ENCODE measurements at regions not wholly inside any gene's neighbourhood (a gene's known extent, or its start where the extent isn't known, plus 50 kb on each side); places are given as distances from the start of the nearest gene placed in this dataset.

- H3K4me3 ChIP-seq (ENCODE audit: low read depth, low read length) = no peak overlapping the region
- no peak for TF ChIP-seq CTCF (IDR thresholded peaks at IDR 0.05; ENCODE audit: insufficient read depth, low read depth, low read length, missing control alignments)
- no peak for DNase-seq (ENCODE audit: low read depth)
These were observed 142.2 kb upstream of the VWC2 start for GRCh38 chr7:49631071-49631815.

DNA sequence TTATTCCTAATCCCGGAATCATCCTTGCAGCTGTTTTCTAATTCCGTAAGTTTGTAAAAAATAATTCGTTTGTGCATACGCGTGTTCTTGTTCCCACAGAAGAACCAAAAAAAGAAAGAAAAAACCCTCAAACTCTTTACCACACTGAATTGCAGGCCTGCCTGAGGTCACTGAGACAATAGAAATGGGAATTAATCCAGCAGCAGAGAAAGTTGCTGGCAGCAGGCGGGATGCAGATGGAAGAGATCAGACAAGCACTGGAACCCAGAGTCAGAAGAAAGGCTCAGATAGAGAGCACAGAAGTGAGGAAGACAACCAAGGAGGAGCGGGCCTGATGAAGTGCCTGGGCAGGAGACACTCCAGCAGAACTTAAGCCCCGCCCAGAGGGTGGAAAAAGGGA is 141.5 kb upstream of the VWC2 start:
- TF ChIP-seq CTCF (IDR thresholded peaks at IDR 0.05; ENCODE audit: insufficient read depth, low read depth, low read length, missing control alignments) = no peak
- no peak overlapping the region for H3K4me3 ChIP-seq (ENCODE audit: low read depth, low read length)
- DNase-seq (ENCODE audit: low read depth) = no peak

DNA sequence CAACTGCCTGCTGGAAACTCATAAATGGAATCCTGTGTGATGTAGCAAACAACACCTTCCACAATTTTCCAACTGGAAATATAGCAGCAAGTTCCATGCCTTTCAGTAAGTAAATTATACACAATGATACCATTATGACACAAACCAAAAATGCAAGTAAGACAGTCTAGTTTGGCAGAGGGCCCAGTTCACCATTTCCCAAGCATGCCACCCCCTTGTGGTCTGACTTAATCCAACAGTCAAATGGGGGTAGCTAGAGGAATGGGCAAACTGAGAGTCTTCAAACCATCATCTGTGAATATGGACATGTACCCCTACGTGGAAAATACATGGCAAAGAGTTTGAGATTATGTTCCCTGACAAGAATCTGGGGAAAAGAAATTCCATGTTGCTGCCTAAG is 137.6 kb upstream of the VWC2 start:
- no peak for TF ChIP-seq CTCF (IDR thresholded peaks at IDR 0.05; ENCODE audit: insufficient read depth, low read depth, low read length, missing control alignments)
- no peak overlapping the region for H3K4me3 ChIP-seq (ENCODE audit: low read depth, low read length)
- DNase-seq (ENCODE audit: low read depth) = peak; percentile 24

GRCh38 chr7:49636400-49636799 is 137.0 kb upstream of the VWC2 start:
- DNase-seq (ENCODE audit: low read depth) = no peak

GRCh38 chr7:49638166-49638565 is 135.3 kb upstream of the VWC2 start:
- H3K4me3 ChIP-seq (ENCODE audit: low read depth, low read length) = no peak overlapping the region
- peak; percentile 10 for DNase-seq (ENCODE audit: low read depth)
- peak; percentile 3 for TF ChIP-seq CTCF (IDR thresholded peaks at IDR 0.05; ENCODE audit: insufficient read depth, low read depth, low read length, missing control alignments)

More at GRCh38 chr7:49636400-49636799, 137.0 kb upstream of the VWC2 start:
- no peak overlapping the region for H3K4me3 ChIP-seq (ENCODE audit: low read depth, low read length)
- no peak for TF ChIP-seq CTCF (IDR thresholded peaks at IDR 0.05; ENCODE audit: insufficient read depth, low read depth, low read length, missing control alignments)

DNA sequence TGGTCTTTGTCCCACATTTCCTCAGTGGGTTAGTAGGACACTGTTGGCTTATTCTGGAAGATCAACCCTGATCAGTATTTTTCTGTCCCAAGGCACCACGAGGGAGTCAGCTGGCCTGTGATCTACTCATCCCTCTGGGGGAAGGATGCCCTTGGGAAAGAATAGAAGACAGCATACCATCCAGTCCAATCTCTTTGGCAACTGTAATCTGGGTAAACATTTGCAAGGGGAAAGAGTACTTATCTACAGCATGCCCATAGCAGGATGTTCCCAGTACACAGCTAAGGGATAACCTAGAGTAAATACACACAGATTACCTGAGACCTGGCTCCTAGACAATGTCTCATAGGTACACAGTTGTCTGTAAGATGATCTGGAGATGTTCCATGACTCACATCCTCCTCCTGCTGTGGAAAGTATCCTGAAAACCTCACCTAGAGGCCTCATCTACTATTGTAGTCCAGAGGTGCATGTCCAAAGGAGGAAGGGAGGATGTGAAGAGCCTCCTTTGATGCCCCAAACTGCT is 134.3 kb upstream of the VWC2 start:
- no peak for DNase-seq (ENCODE audit: low read depth)
- no peak overlapping the region for H3K4me3 ChIP-seq (ENCODE audit: low read depth, low read length)
- no peak for TF ChIP-seq CTCF (IDR thresholded peaks at IDR 0.05; ENCODE audit: insufficient read depth, low read depth, low read length, missing control alignments)

- DNase-seq (ENCODE audit: low read depth) = no peak
- no peak overlapping the region for H3K4me3 ChIP-seq (ENCODE audit: low read depth, low read length)
- TF ChIP-seq CTCF (IDR thresholded peaks at IDR 0.05; ENCODE audit: insufficient read depth, low read depth, low read length, missing control alignments) = no peak
These were observed 133.6 kb upstream of the VWC2 start for GRCh38 chr7:49639808-49640207.

All from GM12865 (cell line).